ENCODE measurements at regions not wholly inside any gene's neighbourhood (a gene's known extent, or its start where the extent isn't known, plus 50 kb on each side); places are given as distances from the start of the nearest gene placed in this dataset.

DNA sequence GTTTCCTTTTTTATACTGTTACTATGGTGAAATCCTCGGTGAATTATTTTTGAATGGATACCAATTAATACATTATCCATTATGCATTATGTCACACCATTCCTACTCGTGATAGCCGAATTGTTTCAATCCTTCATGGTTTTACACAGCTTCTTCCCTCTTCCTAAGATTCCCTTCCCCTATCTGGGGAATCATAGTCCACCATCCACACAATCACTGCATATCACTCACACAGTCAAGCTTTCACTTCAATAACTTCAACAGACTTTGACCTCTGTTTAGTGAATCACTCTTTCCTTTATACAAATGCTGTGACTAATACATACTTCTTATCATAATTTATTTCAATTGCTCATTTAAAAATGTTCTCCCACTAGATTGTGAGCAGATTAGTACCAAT is 1108.1 kb upstream of the LRRTM1 start:
- TF ChIP-seq POLR2A (IDR thresholded peaks at IDR 0.05; ENCODE audit: low read length) = no peak
- no peak for TF ChIP-seq GATA1 (IDR thresholded peaks at IDR 0.05; ENCODE audit: low read depth, low read length)
